ENCODE measurements at regions not wholly inside any gene's neighbourhood (a gene's known extent, or its start where the extent isn't known, plus 50 kb on each side); places are given as distances from the start of the nearest gene placed in this dataset.
"Not testable (repeated sequence)": the region's sequence is repeated elsewhere in the genome, so short reads cannot be mapped to it uniquely, and the experiment has no call there.

GRCh38 chr1:101587741-101588140 is 350.9 kb downstream of the S1PR1 start:
- DNase-seq: peak; percentile 3

- DNase-seq: no peak
Observed at GRCh38 chr1:101588677-101589076, 351.9 kb downstream of the S1PR1 start.

DNA sequence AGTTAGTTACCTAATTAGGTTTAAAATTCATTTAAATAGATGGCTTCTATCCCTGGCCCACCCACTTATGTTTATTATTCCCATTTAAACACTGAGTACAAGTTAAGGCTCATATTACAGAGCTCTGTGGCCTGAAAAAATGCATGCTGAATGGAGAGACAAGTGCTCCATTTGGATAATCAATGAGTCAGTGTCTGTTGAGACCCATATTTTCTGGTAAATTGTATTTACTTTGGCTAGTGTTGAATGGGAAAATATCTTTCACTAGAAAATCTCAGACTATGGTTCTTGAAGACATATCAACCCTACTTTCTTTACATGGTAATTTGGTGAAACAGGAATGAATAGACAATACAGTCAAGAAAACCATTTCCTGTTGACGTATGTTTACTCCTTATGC is 356.0 kb downstream of the S1PR1 start:
- peak; percentile 45 for DNase-seq

DNA sequence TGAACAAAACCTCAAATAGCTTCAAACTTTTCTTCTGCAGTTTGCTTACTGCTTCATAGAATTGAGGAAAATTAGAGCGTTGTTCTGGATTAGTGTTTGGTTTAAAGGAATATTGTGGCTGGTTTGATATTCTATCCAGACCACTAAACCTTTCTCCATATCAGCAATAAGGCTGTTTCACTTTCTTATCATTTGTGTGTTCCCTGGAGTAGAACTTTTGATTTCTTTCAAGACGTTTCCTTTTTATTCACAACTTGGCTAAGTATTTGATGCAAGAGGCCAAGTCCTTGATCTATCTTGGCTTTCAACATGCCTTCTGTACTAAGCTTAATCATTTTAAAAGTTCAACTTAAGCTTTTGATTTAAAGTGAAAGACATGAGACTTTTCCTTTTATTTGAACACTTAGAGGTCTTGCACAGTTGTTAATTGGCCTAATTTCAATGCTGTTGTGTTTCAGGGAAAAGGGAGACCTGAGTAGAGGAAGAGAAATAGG is 359.1 kb downstream of the S1PR1 start:
- DNase-seq: no peak

- not testable (repeated sequence) for DNase-seq
Observed at GRCh38 chr1:101600615-101601014, 363.8 kb downstream of the S1PR1 start.

- no peak for DNase-seq
Observed at GRCh38 chr1:101603726-101604125, 366.9 kb downstream of the S1PR1 start.

GRCh38 chr1:101605878-101606277 is 369.1 kb downstream of the S1PR1 start:
- DNase-seq: no peak

DNA sequence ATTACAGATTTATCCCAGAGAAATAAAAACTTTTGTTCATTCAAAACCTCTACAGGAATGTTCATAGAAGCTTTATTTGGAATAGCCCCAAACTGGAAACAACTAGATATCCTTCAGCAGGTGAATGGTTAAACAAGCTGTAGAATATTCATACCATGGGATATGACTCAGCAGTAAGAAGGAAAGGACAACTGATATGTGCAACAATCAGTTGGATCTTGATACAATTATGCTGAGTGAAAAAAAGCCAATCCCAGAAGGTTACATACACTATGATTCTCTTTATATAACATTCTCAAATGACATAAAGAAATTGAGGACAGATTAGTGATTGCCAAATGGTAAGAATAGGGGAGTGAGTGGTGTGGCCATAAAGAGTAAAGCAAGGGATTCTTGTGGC is 376.7 kb downstream of the S1PR1 start:
- DNase-seq: no peak

GRCh38 chr1:101618900-101619299 is 377.8 kb downstream of the OLFM3 start:
- no peak for DNase-seq

GRCh38 chr1:101632548-101633272 is 364.0 kb downstream of the OLFM3 start:
- no peak for DNase-seq

GRCh38 chr1:101645810-101646209 is 350.9 kb downstream of the OLFM3 start:
- DNase-seq: no peak

DNA sequence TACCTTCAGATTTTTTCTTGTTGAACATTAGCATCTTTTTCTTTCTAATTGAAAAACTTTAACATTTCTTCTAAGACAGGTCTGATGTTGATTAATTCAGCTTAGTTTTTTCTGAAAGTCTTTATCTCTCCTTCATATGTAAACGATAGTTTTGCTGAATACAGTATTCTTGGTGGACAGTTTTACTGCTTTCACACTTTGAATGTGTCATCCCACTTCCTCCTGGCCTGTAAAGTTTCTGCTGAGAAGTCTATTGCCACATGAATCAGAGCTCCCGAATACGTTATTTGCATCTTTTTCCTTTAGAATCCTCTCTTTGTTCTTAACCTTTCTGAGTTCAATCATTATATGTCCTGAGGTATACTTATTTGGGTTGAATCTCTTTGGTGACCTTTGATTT is 344.2 kb downstream of the OLFM3 start:
- DNase-seq: no peak

DNA sequence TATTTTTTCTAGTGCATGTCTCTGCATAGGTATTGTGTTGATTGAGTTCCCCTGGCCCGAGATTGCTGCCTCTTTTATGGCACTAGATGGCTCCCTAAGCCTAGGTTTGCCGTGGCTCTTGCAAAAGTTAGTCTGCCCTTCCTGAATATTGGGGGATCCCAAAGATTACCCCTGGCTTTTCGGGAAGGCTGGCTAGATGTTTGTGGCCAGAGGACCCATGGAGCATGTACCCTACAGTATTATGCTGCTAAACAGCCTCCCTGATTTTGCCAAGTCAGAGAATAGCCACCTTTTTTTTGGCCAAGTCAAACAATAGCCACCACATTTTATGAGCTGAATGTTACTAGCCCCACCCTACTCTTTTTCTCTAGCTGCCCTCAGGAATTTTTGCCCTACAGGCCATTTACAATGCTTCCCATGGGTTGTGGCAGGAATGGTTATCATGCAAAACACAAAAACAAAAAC is 343.2 kb downstream of the OLFM3 start:
- no peak for DNase-seq

DNA sequence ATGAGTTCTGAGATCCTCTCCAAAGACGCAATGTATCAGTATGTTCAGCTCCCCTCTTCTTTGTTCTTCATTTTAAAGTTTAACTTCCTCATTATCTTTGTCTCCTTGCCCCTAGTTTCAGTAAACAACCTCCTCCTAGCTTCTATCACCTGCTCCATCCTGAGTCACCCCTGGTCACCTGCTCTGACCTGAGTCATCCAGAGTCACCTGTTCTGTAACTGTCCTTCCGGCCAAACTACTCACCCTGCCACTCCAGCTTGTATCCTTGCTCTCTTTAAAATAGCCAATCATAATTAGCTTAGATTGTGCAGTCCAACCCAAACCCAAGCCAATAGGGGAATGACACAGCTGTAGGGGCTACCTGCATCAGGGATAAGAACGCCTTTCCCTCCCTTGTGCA is 332.0 kb downstream of the OLFM3 start:
- DNase-seq: no peak

DNA sequence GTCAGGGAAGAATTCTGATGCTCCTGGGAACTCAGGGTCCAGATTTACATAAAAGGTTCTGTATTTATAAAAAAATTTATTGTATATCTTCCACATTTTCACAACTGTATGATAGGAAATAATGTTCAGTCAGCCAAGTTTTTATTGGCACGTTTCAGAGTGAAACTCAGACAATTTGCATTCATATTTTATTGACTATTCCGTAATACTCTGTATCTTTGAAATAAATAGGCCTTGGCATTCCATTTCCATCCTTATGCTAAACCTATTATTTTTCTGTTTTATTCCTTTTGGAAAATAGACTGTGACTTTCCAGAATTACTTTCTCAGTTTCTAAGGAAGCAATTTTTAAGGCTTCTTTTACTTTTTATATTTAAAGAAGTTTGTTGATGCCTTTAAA is 329.0 kb downstream of the OLFM3 start:
- DNase-seq: no peak

DNA sequence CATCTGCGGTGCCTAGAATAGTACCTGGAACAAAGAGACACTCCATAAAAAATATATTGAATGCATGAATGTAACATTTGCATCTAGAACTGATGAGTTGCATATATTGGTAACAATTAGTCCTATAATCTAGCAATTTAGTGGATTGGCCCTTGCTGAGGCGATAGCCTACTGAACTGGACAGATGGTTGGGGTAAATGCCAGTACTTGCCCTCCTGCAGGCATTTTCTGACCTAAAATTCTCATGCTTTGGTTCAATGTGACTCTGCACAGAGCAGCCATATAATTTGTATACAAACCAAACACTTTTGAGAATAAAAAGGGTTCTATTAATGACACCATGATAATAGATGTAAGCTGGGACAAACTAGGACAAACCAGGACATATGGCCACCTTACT is 313.6 kb downstream of the OLFM3 start:
- DNase-seq: no peak

DNA sequence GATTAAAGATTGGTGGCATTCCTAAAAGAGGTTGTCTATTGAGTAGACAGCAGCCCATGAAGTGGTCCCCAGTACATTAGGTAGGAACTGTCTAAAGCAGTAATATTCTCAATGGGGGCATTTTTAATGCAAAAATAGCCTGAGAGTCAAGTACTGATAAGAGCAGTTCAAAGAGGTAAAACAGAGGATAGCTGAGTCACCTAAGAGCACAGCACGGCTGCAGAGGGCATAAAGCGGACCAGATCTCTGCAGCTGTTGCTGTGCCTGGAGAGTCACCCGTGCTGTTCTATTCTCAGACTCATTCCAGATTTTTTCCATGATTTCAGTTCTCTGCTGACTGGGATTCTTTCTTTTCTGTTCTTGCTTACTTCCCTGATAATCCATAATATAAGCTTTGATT is 313.2 kb downstream of the OLFM3 start:
- DNase-seq: no peak

DNA sequence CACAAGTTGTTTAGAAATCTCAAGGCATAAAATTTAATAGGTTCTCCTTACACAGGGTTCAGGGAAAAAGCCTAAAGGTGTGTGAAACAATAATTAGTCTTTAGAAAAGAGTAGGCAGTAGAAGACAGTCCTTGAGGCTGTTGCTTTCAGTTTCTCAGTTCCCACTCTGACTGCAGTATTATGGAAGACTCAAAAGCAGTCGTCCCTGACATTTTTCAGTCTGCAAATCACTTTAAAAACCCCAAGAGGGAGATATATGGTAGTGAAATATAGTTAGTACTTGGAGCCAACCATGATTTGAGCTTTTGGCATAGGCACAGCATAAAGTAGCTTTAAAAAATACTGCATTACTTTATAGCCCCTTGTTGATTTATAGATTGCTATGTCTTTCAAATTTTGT is 299.7 kb downstream of the OLFM3 start:
- DNase-seq: no peak

DNA sequence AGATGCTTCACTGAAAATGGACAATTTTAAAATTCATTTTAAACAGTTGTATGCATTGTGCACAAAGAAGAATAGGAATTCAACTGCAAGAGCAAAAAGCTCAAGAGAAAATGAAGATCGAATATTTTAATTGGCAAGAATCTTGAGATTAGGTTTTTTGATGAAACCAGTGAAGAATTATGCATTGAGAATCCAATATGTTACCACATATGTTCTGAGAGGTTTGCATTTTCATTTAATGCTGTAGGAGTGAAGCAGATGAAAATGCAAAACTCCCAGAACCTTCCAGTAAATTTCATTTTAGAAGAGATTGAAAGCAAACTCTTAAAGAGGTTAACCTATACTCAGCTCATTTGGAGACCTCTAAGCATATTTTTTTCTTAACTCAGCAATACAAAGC is 298.0 kb downstream of the OLFM3 start:
- no peak for DNase-seq

GRCh38 chr1:101704895-101705294 is 291.8 kb downstream of the OLFM3 start:
- DNase-seq: no peak

DNA sequence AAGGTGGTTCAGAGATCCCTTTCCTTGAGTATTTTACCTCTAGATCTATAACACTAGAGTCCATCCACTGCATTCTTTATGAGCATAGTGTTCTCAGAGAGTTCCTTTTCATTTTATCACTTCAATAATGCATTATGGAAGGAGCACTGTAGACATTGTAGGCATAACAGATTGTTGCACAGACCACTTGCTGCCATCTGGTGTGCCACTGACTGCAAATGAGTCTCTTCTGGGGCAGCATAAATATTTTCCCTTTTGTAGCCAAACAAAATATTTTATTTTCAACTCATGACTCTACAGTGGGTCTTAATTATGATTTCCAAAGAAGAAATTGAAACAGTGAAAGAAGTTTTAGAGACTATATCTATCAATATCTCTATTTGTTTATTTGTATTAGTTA is 290.4 kb downstream of the OLFM3 start:
- no peak for DNase-seq

DNA sequence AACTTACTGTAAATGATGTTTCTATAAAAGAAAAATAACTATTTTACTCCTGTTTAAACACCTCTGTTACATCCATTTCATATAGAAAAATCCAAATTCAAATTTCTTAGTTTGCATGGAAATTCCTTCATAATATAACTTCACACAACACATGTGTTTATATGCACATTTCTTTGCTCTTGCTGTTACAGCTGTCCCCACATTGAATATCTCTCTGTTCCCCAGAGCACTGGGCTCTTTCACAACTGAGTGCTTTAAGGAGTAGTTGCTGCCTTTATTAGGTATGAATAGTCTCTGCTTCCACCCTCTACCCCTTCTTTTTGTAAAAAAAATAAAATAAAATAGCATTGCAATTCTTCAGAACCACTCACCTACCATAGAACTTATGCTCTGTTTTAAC is 287.0 kb downstream of the OLFM3 start:
- no peak for DNase-seq

DNA sequence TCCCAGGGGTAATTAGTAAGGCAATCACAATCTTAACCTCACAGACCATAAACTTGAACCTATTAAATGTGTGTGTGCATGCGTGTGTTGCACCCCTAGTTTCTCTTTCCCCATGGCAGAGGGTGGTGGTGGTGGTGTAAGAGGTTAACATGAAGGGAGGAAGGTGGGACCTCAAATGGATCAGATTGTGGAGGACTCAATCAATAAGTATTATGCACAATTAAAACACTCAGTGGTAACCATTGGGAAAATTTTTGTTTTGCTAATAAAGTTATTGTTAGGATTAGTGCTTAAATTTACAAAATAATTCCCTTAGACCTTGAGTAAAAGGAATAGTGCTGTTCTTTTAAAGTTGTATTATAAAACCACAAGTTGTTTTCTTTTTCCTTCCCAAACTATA is 283.0 kb downstream of the OLFM3 start:
- DNase-seq: no peak

- DNase-seq: no peak
Observed at GRCh38 chr1:101723415-101723814, 273.3 kb downstream of the OLFM3 start.

- no peak for DNase-seq
Observed at GRCh38 chr1:101728029-101728428, 268.7 kb downstream of the OLFM3 start.

Data from COR-L47 (cell line).